IPS-NIHi7 (cell line): ENCODE measurements at regions not wholly inside any gene's neighbourhood (a gene's known extent, or its start where the extent isn't known, plus 50 kb on each side); places are given as distances from the start of the nearest gene placed in this dataset.

Experiments
- DNase-seq: peaks from one replicate; pipeline ENCODE4 v3.0.0; 2012; ENCODE audit warnings: mixed read lengths; ENCODE audit errors: extremely low spot score

GRCh38 chr10:31583293-31583692, 264.3 kb downstream of the ZEB1 start:
- no peak for DNase-seq

- DNase-seq: no peak
Observed at GRCh38 chr10:31582365-31583052, 263.5 kb downstream of the ZEB1 start.

GRCh38 chr10:31581741-31582323, 262.8 kb downstream of the ZEB1 start:
- DNase-seq: no peak

GRCh38 chr10:31580646-31581045, 261.6 kb downstream of the ZEB1 start:
- DNase-seq: no peak
